GM23338 (cell line): ENCODE measurements at regions not wholly inside any gene's neighbourhood (a gene's known extent, or its start where the extent isn't known, plus 50 kb on each side); places are given as distances from the start of the nearest gene placed in this dataset.

Experiments
- CTCF ChIP-seq, 2 experiments: fragments of 200-600 bp in 1 of 2; sonication (generic) in 1 of 2; conservative IDR thresholded peaks; 2 replicates each; pipeline versions ENCODE4 v1.5.1 to v1.6.1; 2016 to 2017; ENCODE audit warnings: antibody characterized with exemption in 2 of 2, low read depth in 2 of 2, mild to moderate bottlenecking in 2 of 2, moderate library complexity in 1 of 2
- JUNB ChIP-seq: IDR thresholded peaks from one replicate; pipeline ENCODE4 v1.6.1; 2016; ENCODE audit warnings: antibody characterized with exemption; ENCODE audit not compliant: unreplicated experiment
- STAT1 ChIP-seq: IDR thresholded peaks from one replicate; pipeline ENCODE4 v1.6.1; 2016; ENCODE audit warnings: antibody characterized with exemption; ENCODE audit not compliant: unreplicated experiment
- ZNF114 ChIP-seq: fragments of 250-450 bp; sonication (Bioruptor Pico); IDR thresholded peaks from 2 replicates; pipeline ENCODE4 v1.5.0; 2020; ENCODE audit warnings: mild to moderate bottlenecking, moderate library complexity
- ZNF331 ChIP-seq: fragments of 250-450 bp; sonication (Bioruptor Pico); IDR thresholded peaks from 2 replicates; pipeline ENCODE4 v1.5.0; 2020; ENCODE audit warnings: low read depth, mild to moderate bottlenecking, moderate library complexity
- TF ChIP-seq, protein P1 (sequence below): fragments of 250-450 bp; sonication (Bioruptor Pico); IDR thresholded peaks from 2 replicates; pipeline ENCODE4 v1.5.0; 2020; ENCODE audit warnings: mild to moderate bottlenecking, moderate library complexity
- TF ChIP-seq, protein P2 (sequence below): IDR thresholded peaks from 2 replicates; pipeline ENCODE4 v1.6.1; 2016; ENCODE audit warnings: antibody characterized with exemption

- TF ChIP-seq, protein P1, sequence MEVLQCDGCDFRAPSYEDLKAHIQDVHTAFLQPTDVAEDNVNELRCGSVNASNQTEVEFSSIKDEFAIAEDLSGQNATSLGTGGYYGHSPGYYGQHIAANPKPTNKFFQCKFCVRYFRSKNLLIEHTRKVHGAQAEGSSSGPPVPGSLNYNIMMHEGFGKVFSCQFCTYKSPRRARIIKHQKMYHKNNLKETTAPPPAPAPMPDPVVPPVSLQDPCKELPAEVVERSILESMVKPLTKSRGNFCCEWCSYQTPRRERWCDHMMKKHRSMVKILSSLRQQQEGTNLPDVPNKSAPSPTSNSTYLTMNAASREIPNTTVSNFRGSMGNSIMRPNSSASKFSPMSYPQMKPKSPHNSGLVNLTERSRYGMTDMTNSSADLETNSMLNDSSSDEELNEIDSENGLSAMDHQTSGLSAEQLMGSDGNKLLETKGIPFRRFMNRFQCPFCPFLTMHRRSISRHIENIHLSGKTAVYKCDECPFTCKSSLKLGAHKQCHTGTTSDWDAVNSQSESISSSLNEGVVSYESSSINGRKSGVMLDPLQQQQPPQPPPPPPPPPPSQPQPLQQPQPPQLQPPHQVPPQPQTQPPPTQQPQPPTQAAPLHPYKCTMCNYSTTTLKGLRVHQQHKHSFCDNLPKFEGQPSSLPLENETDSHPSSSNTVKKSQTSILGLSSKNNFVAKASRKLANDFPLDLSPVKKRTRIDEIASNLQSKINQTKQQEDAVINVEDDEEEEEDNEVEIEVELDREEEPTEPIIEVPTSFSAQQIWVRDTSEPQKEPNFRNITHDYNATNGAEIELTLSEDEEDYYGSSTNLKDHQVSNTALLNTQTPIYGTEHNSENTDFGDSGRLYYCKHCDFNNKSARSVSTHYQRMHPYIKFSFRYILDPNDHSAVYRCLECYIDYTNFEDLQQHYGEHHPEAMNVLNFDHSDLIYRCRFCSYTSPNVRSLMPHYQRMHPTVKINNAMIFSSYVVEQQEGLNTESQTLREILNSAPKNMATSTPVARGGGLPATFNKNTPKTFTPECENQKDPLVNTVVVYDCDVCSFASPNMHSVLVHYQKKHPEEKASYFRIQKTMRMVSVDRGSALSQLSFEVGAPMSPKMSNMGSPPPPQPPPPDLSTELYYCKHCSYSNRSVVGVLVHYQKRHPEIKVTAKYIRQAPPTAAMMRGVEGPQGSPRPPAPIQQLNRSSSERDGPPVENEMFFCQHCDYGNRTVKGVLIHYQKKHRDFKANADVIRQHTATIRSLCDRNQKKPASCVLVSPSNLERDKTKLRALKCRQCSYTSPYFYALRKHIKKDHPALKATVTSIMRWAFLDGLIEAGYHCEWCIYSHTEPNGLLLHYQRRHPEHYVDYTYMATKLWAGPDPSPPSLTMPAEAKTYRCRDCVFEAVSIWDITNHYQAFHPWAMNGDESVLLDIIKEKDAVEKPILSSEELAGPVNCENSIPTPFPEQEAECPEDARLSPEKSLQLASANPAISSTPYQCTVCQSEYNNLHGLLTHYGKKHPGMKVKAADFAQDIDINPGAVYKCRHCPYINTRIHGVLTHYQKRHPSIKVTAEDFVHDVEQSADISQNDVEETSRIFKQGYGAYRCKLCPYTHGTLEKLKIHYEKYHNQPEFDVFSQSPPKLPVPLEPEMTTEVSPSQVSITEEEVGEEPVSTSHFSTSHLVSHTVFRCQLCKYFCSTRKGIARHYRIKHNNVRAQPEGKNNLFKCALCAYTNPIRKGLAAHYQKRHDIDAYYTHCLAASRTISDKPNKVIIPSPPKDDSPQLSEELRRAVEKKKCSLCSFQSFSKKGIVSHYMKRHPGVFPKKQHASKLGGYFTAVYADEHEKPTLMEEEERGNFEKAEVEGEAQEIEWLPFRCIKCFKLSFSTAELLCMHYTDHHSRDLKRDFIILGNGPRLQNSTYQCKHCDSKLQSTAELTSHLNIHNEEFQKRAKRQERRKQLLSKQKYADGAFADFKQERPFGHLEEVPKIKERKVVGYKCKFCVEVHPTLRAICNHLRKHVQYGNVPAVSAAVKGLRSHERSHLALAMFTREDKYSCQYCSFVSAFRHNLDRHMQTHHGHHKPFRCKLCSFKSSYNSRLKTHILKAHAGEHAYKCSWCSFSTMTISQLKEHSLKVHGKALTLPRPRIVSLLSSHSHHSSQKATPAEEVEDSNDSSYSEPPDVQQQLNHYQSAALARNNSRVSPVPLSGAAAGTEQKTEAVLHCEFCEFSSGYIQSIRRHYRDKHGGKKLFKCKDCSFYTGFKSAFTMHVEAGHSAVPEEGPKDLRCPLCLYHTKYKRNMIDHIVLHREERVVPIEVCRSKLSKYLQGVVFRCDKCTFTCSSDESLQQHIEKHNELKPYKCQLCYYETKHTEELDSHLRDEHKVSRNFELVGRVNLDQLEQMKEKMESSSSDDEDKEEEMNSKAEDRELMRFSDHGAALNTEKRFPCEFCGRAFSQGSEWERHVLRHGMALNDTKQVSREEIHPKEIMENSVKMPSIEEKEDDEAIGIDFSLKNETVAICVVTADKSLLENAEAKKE (CRISPR knock-in tag) = no peak
- TF ChIP-seq ZNF114 (CRISPR knock-in tag) = no peak
- TF ChIP-seq ZNF331 (CRISPR knock-in tag) = no peak
- TF ChIP-seq STAT1 = no peak
- TF ChIP-seq, protein P2, sequence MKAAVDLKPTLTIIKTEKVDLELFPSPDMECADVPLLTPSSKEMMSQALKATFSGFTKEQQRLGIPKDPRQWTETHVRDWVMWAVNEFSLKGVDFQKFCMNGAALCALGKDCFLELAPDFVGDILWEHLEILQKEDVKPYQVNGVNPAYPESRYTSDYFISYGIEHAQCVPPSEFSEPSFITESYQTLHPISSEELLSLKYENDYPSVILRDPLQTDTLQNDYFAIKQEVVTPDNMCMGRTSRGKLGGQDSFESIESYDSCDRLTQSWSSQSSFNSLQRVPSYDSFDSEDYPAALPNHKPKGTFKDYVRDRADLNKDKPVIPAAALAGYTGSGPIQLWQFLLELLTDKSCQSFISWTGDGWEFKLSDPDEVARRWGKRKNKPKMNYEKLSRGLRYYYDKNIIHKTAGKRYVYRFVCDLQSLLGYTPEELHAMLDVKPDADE = no peak
- no peak for TF ChIP-seq CTCF (conservative IDR thresholded peaks at IDR 0.05; ENCODE audit: low read depth in 2 of 2)
- no peak for TF ChIP-seq JUNB
Measured at GRCh38 chr11:112856591-112856990, 104.6 kb upstream of the NCAM1 start (continued).
